Heart right ventricle (tissue), 16 donors: ENCODE measurements at regions not wholly inside any gene's neighbourhood (a gene's known extent, or its start where the extent isn't known, plus 50 kb on each side); places are given as distances from the start of the nearest gene placed in this dataset.

Source experiments
- ATAC-seq, 8 donors: fragments of 200-7000 bp; cut with Tn5 transposase; one replicate each; pipeline ENCODE4 v1.9.1; 2020; ENCODE audit warnings: mild to moderate bottlenecking in 8 of 8, moderate library complexity in 8 of 8, moderate number of reproducible peaks in 1 of 8
- DNase-seq, 2 donors: peaks; one replicate each; pipeline ENCODE4 v3.0.0-alpha.2; 2020
- H3K27ac ChIP-seq, 10 donors: fragments of 200-600 bp; sonication (generic) in 2 of 10; one replicate each; pipeline versions ENCODE4 v1.5.0 to v1.8.0; 2020 to 2022; ENCODE audit warnings: mild to moderate bottlenecking in 3 of 10
- H3K27me3 ChIP-seq, 7 donors: fragments of 200-600 bp; one replicate each; pipeline ENCODE4 v1.8.0; 2021 to 2022; ENCODE audit warnings: mild to moderate bottlenecking in 2 of 7
- H3K36me3 ChIP-seq, 9 donors: fragments of 200-600 bp; sonication (generic) in 1 of 9; one replicate each; pipeline versions ENCODE4 v1.5.0 to v1.8.0; 2020 to 2022; ENCODE audit warnings: mild to moderate bottlenecking in 2 of 9
- H3K4me1 ChIP-seq, 9 donors: fragments of 200-600 bp; sonication (generic) in 1 of 9; one replicate each; pipeline versions ENCODE4 v1.5.0 to v1.8.0; 2020 to 2022; ENCODE audit warnings: mild to moderate bottlenecking in 4 of 9
- H3K4me3 ChIP-seq, 10 donors: fragments of 200-600 bp; sonication (generic) in 2 of 10; one replicate each; pipeline versions ENCODE4 v1.5.0 to v1.8.0; 2020 to 2022; ENCODE audit warnings: mild to moderate bottlenecking in 7 of 10, moderate library complexity in 2 of 10
- H3K9me3 ChIP-seq, 11 donors: fragments of 200-600 bp in 10 of 11; sonication (generic) in 2 of 11; one replicate each; pipeline versions ENCODE4 v1.5.0 to v1.8.0; 2013 to 2022; ENCODE audit warnings: mild to moderate bottlenecking in 2 of 11, control low read depth in 1 of 11, moderate library complexity in 1 of 11
- CTCF ChIP-seq, 9 donors: fragments of 200-600 bp; sonication (generic) in 2 of 9; IDR thresholded peaks; one replicate each; pipeline versions ENCODE4 v1.5.0 to v1.8.0; 2021 to 2022; ENCODE audit warnings: antibody characterized with exemption in 9 of 9, mild to moderate bottlenecking in 5 of 9, moderate library complexity in 1 of 9
- WGBS, 2 donors: extraction: QIAGEN DNeasy Blood & Tissue Kit; methylation state at CpG; one replicate each; pipeline ENCODE4 v1.1.7; 2013; ENCODE audit warnings: inconsistent platforms in 1 of 2; 5-methylcytosine and 5-hydroxymethylcytosine counted together
- intact Hi-C, 10 donors: fragments of 100-400 bp; cut with DNase I; formaldehyde crosslinking; loops; one replicate each; pipeline versions ENCODE4 v1.11.1 to v1.14.2; 2022
- donor health status: Arrhythmogenic right ventricular cardiomyopathy.
- donor health status: ischemic (EF 13 %, LVEDD 7.1; RV severe dilation, severe dysfunction).
- donor health status: healthy with polysubstance abuse.
- donor health status: DM: no; HTN: yes; CAD: no.
- donor health status: DM: no; HTN: no; CAD: no.
- donor health status: ischemic (EF 25% LVEDD 6.9; RV normal size, moderate dysfunction).
- donor health status: ischemic (EF 25% LVEDD 5.7; RV mildly dilated, moderate dysfunction).
- donor health status: healthy.
- donor health status: DM: yes; HTN: yes; CAD: no.
- donor health status: Ischemic cardiomyopathy.
- donor health status: ischemic (EF 35%, LVEDD 5.7; RV mildly dilated, moderate dysfunction).
- donor health status: nonischemic (EF 11% LVEDD 7.7; RV severe dilation, severe dysfunction).
- donor health status: DM: yes; HTN: yes; CAD: no.
- donor health status: PGD.
- donor health status: ischemic (EF 29% LVEDD 5.4; RV normal size, mild dysfunction).
- donor health status: nonischemic (EF 23%, LVEDD 6.1; RV moderate dilation, normal function).

GRCh38 chr4:165597581-165598480 lies 219.0 kb downstream of the CPE start:
- Histone ChIP-seq H3K27me3 (no peaks in the 10 kb centered on the region), H3K4me3 (no peak overlapping the region), H3K4me1 (no peaks in the 10 kb centered on the region), H3K9me3 (no peaks in the 10 kb centered on the region), H3K27ac (no peak overlapping the region), H3K36me3 (no peaks in the 10 kb centered on the region)
- WGBS, 2 donors = 90 to 96% methylated on average over 3 of the region's 3 CpGs
- DNase-seq (no peak), ATAC-seq (no peak)
- TF ChIP-seq CTCF (IDR thresholded peaks at IDR 0.05) = no peak
- intact Hi-C loops = no loop called here

GRCh38 chr4:165600959-165601683 lies 222.3 kb downstream of the CPE start:
- H3K27me3 ChIP-seq = no peaks in the 10 kb centered on the region
- H3K9me3 ChIP-seq = no peaks in the 10 kb centered on the region
- H3K4me1 ChIP-seq = no peaks in the 10 kb centered on the region
- no peak overlapping the region for H3K4me3 ChIP-seq
- DNase-seq (no peak), ATAC-seq (no peak)
- intact Hi-C loops = no loop called here
- no peak overlapping the region for H3K27ac ChIP-seq
- TF ChIP-seq CTCF (IDR thresholded peaks at IDR 0.05) = no peak
- 67 to 70% methylated on average over 4 of the region's 4 CpGs for WGBS, 2 donors
- H3K36me3 ChIP-seq = no peaks in the 10 kb centered on the region

- Histone ChIP-seq H3K9me3 (peaks cover 0 to 5% (median 0%) of the 10 kb centered on the region in 11 donors), H3K4me1 (no peaks in the 10 kb centered on the region), H3K27ac (no peak overlapping the region), H3K36me3 (no peaks in the 10 kb centered on the region), H3K4me3 (no peak overlapping the region), H3K27me3 (no peaks in the 10 kb centered on the region)
- 75 to 79% methylated on average over 4 of the region's 4 CpGs for WGBS, 2 donors
- DNase-seq (no peak), ATAC-seq (no peak)
- intact Hi-C loops = no loop called here
- no peak for TF ChIP-seq CTCF (IDR thresholded peaks at IDR 0.05)
Measured at GRCh38 chr4:165602621-165603020, 223.8 kb downstream of the CPE start.

GRCh38 chr4:165604181-165604580 lies 225.4 kb downstream of the CPE start:
- Histone ChIP-seq H3K27ac (no peak overlapping the region), H3K27me3 (no peaks in the 10 kb centered on the region), H3K36me3 (no peaks in the 10 kb centered on the region), H3K4me1 (no peaks in the 10 kb centered on the region), H3K9me3 (peaks cover 0 to 5% (median 0%) of the 10 kb centered on the region in 11 donors), H3K4me3 (no peak overlapping the region)
- ATAC-seq (no peak), DNase-seq (no peak)
- WGBS, 2 donors = 86 to 90% methylated on average over 2 of the region's 2 CpGs
- intact Hi-C loops = no loop called here
- TF ChIP-seq CTCF (IDR thresholded peaks at IDR 0.05) = no peak
